Ramos (cell line): ENCODE measurements at regions not wholly inside any gene's neighbourhood (a gene's known extent, or its start where the extent isn't known, plus 50 kb on each side); places are given as distances from the start of the nearest gene placed in this dataset.

Source experiments
- in situ Hi-C: fragments of 300-500 bp; cut with MboI; formaldehyde crosslinking; loops from one replicate; pipeline ENCODE4 v1.14.3; 2022; ENCODE audit warnings: low sequenced_read_pairs; ENCODE audit not compliant: unreplicated experiment

DNA sequence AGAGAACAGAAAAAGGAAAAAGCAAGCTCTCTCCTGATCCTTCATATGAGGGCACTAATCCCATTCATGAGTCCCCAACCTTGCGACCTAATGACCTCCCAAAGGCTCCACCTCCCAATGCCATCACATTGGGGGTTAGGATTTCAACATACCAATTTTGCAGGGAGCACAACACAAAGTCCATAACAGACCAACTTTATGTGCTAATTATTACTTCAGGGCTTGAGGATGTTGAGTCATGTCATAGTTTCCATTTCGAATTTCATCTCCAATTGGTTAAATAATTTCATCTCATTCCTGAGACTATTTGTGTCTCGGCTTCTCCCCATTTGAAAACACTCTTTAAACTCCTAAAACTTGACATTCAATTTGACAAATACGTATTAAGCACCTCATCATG lies 69.9 kb upstream of the KLF7 start:
- in situ Hi-C loops: no loop called here

DNA sequence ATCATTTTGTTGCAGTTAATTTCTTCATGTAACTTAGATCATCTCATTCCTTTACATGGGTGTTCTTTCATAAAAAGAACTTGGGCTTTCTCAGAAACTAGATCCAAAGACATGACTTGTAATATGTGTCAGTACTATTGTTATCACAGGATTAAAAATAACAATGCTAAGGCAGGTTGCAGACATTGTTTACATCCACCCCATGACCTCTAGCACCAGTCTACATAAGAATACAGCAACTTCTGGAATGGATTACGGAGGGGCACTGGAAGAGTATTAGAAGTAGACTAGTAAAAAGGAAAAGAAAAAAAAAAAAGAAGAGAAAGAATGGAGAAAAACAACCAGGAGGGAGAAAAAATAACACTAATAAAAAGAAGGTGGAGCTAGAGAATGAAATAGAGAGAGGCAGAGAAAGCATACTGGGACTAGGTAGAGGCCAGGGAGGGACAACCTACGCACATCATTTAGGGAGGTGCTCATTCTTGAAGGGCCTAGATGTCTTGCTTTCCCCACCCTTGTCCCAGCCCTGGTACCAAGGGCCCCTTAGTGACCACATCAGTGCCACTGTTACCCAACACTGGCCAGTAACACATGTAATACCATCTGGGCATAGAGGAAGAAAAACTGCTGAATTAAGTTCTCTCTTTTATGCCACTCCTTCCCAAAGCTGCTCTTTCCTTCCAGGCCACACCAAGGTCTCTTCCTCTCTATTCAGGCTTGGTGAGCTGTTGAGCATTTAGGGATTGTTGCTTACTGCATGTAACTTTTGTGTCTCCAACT lies 70.6 kb upstream of the KLF7 start:
- in situ Hi-C loops: no loop called here

DNA sequence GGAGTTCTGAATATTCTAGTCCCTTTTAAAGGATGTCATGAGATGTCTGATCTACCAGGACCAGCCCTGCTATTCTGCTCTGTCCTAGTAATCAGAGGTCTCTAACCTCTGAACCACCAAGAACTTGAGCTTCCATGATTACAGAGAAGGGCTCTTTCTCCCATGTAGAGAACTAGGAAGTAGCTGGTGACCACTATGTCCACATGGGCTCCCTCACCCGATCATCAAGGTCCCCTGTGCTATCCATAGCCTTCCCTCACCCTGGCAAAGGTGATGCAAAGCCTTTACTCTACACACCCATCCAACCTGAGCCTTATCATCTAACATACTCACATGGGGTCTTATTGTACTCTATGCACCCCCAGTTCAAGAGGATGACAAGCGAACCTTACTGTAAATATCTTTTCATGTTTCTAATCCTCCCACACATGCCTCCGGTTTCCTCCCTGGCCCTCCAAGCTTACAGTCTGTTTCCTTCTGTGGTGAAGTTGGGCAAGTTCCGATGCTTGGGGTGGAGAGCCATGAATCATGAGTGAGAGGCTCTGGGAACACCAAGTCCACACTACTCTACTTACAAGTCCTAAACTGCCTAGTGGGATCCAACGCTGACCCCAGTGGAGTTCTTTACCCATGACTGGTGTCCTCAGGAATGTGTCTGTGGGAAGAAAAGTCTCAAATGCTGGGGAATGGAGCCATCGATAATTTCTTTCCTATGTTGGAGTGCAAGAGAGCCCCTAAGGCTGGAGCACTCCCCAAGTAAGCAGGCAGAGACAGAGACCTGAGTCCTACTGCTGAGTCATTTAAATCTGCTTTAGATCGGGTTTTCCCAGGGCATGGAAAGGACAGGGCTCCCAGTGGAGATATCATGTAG lies 73.3 kb upstream of the KLF7 start:
- in situ Hi-C loops: no loop called here

- in situ Hi-C loops: no loop called here
These were observed 74.2 kb upstream of the KLF7 start for GRCh38 chr2:207239754-207240494.

- in situ Hi-C loops: no loop called here
These were observed 74.9 kb upstream of the KLF7 start for GRCh38 chr2:207240649-207241048.

GRCh38 chr2:207241198-207241597 lies 75.5 kb upstream of the KLF7 start:
- in situ Hi-C loops: no loop called here

GRCh38 chr2:207243601-207244000 lies 77.9 kb upstream of the KLF7 start:
- in situ Hi-C loops: no loop called here

- in situ Hi-C loops: no loop called here
These were observed 79.5 kb upstream of the KLF7 start for GRCh38 chr2:207244971-207245925.

DNA sequence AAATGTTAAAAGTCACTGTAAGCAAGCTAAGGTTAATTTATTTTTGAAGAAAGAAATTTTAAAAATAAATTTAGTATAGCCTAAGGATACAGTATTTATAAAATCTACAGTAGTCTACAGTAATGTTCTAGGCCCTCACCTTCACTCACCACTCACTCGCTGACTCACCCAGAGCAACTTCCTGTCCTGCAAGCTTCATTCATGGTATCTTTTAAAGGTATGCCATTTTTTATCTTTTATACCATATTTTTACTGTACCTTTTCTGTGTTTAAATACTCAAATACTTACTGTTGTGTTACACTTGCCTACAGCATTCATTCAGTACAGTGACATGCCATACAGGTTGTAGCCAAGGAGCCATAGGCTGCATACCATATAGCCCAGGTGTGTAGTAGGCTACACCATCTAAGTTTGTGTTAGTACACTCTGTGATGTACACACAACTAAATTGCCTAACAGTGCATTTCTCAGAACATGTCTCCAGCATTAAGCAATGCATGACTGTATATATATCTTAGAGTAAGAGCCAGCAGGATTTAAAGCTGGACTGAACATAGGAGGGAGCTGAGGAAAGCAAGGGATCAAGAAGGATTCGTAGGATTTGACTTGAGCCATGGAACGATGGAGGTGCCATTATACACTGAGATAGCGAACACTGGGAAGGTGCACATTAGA lies 83.1 kb upstream of the KLF7 start:
- in situ Hi-C loops: no loop called here

DNA sequence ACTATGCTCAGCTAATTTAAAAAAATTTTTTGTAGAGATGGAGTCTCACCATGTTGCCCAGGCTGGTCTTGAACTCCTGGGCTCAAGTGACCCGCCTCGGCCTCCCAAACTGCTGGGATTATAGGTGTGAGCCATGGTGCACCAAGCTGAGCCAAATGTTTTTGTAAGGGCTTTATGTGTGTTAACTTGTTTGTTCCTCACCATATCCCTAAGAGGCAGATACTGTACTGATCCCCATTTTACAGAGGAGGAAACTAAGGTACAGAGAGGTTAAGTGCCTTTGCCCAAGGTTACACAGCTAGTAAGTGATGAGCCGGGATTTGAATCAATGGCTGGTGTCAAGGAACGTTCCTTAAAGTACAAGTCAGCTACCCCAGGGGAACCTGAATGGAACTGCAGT lies 85.3 kb upstream of the KLF7 start:
- in situ Hi-C loops: no loop called here

GRCh38 chr2:207251573-207252192 lies 85.9 kb upstream of the KLF7 start:
- in situ Hi-C loops: no loop called here

GRCh38 chr2:207252416-207252815 lies 86.7 kb upstream of the KLF7 start:
- in situ Hi-C loops: no loop called here

DNA sequence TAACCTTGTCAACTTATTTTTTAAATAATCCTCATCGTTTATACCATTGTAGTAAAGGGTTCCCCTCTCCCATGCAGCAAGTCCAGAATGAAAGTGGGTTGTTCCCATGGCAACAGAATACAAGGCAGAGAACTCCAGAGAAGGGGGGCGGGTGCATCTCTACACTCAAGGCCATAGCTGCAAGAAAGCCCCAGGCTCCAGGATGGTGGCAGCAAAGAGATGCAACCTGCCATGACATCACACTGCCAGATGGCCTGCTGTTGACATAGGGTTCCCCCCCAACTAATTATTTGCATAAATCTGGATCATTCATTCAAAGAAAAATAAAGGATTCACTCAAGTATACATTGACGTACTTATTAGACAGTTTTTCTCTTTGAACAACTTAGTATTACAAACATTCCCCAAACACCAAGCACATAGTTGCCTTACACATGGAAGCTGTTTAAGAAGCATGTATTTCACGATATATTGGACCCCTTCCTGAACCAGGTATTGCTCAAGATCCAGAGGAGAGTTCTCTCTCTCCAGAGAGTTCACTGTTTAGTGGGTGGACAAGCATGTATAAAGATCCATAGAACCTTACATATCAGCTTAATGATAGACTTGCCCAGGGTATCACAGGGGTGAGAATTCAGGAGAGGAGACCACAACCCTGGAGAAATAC lies 87.4 kb upstream of the KLF7 start:
- in situ Hi-C loops: no loop called here

- in situ Hi-C loops: no loop called here
These were observed 88.1 kb upstream of the KLF7 start for GRCh38 chr2:207253666-207254345.

- in situ Hi-C loops: no loop called here
These were observed 89.1 kb upstream of the KLF7 start for GRCh38 chr2:207254591-207255464.

DNA sequence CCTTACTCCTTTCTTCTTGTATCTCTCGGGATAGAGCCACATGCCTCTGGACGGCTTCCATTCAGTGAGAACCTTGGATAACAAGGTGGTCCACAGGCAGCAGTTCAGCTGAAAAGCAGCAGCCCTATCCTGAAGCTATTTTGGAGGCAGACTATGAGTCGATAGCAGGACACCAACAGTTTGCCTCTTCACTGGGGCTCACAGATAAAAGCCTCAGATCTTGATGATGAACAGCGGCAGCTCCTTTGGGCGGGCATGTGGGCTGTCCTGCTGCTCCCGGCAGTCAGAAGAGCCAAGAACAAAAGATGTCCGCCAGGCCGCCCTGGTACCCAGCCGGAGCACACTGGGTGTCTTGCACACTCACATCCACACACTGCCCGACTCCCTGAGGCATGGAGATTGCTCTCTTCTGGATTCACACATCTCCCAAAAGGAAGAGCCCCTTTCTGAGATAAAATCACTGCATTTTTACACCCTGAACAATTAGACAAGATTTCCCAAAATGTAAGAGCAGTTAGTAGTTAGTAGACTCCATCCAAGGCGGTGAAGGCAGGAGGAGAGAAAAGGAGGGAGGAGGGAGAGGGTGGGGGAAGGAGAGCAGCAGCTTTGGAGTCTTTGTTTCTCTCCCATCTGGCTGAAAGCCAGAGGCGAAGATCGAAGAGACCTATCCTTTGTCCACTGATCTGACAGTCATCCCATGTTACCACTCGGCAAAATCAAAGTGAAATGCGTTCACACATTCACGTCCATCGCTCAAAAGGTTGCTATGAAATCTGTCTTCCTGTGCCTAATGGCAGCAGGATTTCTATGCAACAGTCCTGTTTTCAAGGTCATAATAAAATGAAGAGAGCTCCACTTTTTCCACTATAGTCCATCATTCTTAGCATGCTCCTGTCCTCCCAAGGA lies 90.1 kb upstream of the KLF7 start:
- in situ Hi-C loops: no loop called here
